Adipocyte (in vitro differentiated cells): ENCODE measurements at regions not wholly inside any gene's neighbourhood (a gene's known extent, or its start where the extent isn't known, plus 50 kb on each side); places are given as distances from the start of the nearest gene placed in this dataset.

Source experiments
- DNase-seq: peaks from one replicate; pipeline ENCODE4 v3.0.0-alpha.2; 2015; ENCODE audit warnings: low read depth
- H3K27me3 ChIP-seq: replicated peaks from 2 replicates; pipeline ENCODE4 v1.7.0; 2013; ENCODE audit warnings: mild to moderate bottlenecking, low read length, moderate library complexity; ENCODE audit not compliant: control insufficient read depth, insufficient read depth
- H3K36me3 ChIP-seq: 2 replicates; pipeline ENCODE4 v1.7.0; 2013; ENCODE audit warnings: low read length, mild to moderate bottlenecking, moderate library complexity; ENCODE audit not compliant: control insufficient read depth, insufficient read depth, severe bottlenecking
- H3K4me1 ChIP-seq: 2 replicates; pipeline ENCODE4 v1.7.0; 2013; ENCODE audit warnings: mild to moderate bottlenecking, low read length, moderate library complexity; ENCODE audit not compliant: control insufficient read depth, insufficient read depth
- H3K4me3 ChIP-seq: 2 replicates; pipeline ENCODE4 v1.7.0; 2013; ENCODE audit warnings: mild to moderate bottlenecking, low read length, moderate library complexity
- H3K9ac ChIP-seq: 2 replicates; pipeline ENCODE4 v1.7.0; 2013; ENCODE audit warnings: mild to moderate bottlenecking, low read length, moderate library complexity
- H3K9me3 ChIP-seq: 2 replicates; pipeline ENCODE4 v1.7.0; 2013; ENCODE audit warnings: mild to moderate bottlenecking, low read length, moderate library complexity; ENCODE audit not compliant: control insufficient read depth

DNA sequence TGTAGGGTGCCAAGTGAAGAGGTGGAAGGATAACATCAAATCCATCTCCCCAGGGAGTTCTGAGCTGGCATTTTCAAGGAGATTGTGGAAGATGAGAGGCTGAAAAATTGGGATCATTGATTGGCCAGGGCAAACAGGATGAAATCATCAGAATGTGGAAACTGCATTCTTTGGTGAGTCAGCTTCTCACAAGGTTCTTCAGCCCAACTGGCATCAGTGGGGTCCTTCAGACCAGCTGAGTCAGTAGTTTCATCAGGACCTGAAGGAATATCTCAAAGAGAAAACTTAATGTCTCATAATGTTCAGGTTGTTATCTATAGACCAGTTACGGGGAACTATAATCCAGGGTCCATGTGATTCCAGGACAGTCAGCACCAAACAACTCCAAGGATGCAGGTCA lies 195.8 kb downstream of the HAO1 start:
- peak; percentile 28 for DNase-seq
- peaks cover 4% of the 10 kb centered on the region for H3K4me1 ChIP-seq

DNA sequence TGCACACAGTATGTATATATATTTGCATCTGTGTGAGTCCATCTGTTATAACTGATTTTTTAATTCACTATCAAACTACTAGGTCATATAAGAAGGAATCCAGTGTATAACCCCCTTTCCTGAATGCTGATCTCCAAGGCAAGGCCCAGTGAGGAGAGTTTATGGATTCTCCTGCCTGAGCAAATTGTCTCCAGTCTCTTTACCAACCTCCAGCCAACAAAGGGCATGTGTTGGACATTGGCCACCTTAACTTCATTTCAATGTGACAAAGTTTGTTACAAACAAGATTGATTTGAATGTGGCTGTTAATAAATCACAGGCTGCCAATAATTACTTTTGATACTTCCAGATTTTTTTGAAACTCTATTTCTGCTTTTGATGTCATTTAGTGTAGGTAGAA lies 191.6 kb downstream of the HAO1 start:
- Histone ChIP-seq H3K9ac (no peak overlapping the region), H3K4me1 (peaks cover 4% of the 10 kb centered on the region), H3K4me3 (no peak overlapping the region), H3K27me3 (no peaks in the 10 kb centered on the region), H3K36me3 (no peaks in the 10 kb centered on the region), H3K9me3 (peaks cover 6% of the 10 kb centered on the region)
- no peak for DNase-seq

More for the DNA sequence above, 195.8 kb downstream of the HAO1 start:
- Histone ChIP-seq H3K9me3 (peaks cover 9% of the 10 kb centered on the region), H3K36me3 (no peaks in the 10 kb centered on the region), H3K4me3 (no peak overlapping the region), H3K27me3 (no peaks in the 10 kb centered on the region), H3K9ac (no peak overlapping the region)

DNA sequence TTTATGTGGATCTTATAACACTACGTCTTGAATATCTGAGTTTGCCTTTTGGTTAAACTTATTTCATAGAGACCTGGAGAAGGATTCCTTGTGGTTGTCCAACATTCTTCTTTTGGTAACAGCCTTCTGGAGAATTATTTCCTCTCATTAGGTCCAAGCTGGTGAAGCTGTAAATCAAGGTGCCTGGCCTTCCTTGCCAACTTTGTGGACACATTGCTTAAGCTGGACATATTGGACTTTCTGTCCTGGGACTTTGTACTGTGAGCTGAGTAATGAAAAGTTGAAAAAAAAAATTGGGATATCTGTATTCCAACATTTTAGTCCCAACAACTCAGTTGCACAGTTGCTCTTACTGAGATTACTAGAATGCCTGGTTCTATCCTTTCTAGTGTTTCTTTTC lies 186.2 kb downstream of the HAO1 start:
- Histone ChIP-seq H3K9ac (no peak overlapping the region), H3K9me3 (no peaks in the 10 kb centered on the region), H3K36me3 (no peaks in the 10 kb centered on the region), H3K27me3 (no peaks in the 10 kb centered on the region), H3K4me3 (no peak overlapping the region), H3K4me1 (peaks cover 6% of the 10 kb centered on the region)
- no peak for DNase-seq

DNA sequence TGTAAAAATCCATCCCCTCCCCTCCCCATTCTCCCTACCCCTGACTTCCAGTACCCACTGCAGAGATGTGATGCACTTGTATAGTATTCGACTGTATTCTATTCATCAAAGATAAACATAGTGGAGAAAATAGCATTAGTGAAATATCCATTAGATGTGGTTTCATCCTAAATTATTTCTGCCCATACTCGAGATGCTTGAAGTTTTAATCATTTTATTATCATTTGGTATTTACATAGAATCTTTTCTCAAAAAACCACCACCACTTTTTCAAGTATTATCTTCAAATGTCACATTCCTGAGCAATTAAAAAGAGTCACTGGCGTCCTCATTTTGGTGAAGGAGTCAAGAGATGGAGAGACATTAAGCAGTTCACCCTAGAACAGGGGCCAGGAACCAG lies 181.9 kb downstream of the HAO1 start:
- Histone ChIP-seq H3K9ac (no peak overlapping the region), H3K4me3 (no peak overlapping the region), H3K9me3 (no peaks in the 10 kb centered on the region), H3K27me3 (no peaks in the 10 kb centered on the region), H3K4me1 (peaks cover 10% of the 10 kb centered on the region), H3K36me3 (no peaks in the 10 kb centered on the region)
- no peak for DNase-seq

DNA sequence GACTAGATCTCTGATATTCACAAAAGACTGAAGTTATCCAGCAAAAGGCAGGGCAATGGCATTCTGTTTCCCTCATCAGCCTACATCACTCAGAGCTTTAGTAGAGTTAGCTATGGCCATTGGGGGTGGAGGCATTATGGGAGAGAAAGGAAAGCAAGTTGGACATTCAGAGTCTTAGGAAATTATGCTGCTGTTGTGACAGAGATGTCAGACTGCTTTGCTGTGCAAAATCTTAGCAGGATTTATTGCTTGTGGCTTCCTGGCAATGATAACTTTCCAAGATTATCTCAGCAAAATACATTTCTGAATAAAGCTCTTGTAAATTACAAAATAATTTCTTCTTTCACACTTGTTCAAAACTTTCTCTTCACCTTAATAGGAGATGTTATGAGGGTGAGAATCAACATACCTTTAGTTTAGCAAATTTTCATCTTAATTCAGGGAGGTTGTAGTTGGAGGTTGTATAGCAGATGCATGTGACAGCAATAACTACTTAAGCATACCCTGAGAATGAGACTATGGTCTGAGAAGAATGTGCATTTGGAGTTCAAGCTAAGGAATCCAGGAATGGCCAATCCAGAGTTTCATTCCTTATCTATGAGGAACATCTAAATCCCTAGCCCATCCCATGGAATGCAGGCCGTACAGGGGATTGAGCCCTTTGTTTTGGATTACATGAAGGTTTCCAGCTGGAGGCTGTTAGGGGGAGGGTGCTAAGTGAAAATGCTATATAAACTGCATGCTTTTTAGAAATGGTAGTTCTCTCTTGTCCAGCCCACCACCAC lies 179.8 kb downstream of the HAO1 start:
- H3K4me3 ChIP-seq: no peak overlapping the region
- peaks cover 4% of the 10 kb centered on the region for H3K4me1 ChIP-seq
- no peak overlapping the region for H3K9ac ChIP-seq
- H3K27me3 ChIP-seq: no peaks in the 10 kb centered on the region
- H3K36me3 ChIP-seq: no peaks in the 10 kb centered on the region
- DNase-seq: no peak
- no peaks in the 10 kb centered on the region for H3K9me3 ChIP-seq

DNA sequence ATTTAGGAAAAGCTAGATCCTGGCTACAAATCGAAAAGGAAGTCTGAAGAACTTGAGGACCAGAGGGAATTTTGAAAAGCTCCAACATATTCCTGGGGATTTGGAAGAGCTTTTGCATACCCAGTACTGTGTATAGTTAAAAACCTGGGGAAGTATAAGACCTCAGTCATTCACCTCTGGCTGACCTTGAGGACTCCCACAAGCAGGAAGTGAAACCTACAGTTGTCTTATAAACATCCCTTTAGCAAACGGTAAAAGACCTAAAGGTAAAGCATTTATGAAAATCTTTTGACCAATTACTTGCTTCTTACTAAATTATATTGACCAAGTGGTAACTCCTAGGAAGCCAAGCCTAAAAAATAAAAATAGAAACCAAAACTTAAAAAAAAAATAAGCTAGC lies 175.0 kb downstream of the HAO1 start:
- Histone ChIP-seq H3K4me1 (peaks cover 4% of the 10 kb centered on the region), H3K9me3 (no peaks in the 10 kb centered on the region), H3K9ac (no peak overlapping the region), H3K27me3 (no peaks in the 10 kb centered on the region), H3K36me3 (no peaks in the 10 kb centered on the region), H3K4me3 (no peak overlapping the region)
- no peak for DNase-seq

DNA sequence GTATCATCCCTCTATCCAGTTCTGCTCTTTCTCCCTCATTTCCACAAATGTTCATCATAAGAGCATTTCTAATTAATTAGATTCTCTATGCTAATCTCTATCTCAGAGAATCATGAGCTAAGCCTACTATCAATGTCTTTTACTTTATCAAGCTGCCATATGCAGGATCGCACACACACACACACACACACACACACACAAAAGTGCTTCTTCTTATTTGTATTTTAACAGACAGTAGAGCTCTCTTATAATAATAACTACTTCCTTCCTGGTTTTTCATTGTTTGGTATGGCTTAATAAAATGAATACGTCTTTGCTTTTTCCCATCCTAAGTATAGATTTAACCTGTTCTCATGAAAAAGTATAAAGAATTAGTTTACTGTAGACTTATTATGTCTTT lies 170.2 kb downstream of the HAO1 start:
- DNase-seq: no peak

DNA sequence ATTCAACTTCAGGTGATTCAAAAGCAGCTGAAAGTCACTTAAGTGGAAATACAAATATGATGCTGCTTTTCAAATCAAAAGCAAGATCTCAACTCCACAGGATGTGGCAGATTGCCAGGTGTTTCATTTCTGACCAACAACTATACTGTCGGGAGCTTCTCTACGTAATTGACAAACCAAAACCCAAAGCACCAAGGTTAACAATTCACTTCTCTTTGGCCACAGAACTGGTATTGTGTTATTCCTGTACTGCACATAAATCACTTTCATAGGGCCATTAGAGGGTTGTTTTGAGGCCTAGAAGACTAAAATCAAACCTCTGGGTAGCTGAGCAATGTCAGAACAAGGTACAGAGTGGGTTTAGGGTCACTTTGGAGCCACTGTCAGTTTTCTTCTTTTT lies 169.7 kb downstream of the HAO1 start:
- H3K36me3 ChIP-seq: no peaks in the 10 kb centered on the region
- DNase-seq: no peak
- peaks cover 9% of the 10 kb centered on the region for H3K9me3 ChIP-seq
- H3K4me3 ChIP-seq: no peak overlapping the region
- no peaks in the 10 kb centered on the region for H3K27me3 ChIP-seq
- no peak overlapping the region for H3K9ac ChIP-seq
- peaks cover 20% of the 10 kb centered on the region for H3K4me1 ChIP-seq

More for the DNA sequence above, 170.2 kb downstream of the HAO1 start:
- Histone ChIP-seq H3K27me3 (no peaks in the 10 kb centered on the region), H3K36me3 (no peaks in the 10 kb centered on the region), H3K9me3 (peaks cover 9% of the 10 kb centered on the region), H3K4me1 (peaks cover 15% of the 10 kb centered on the region), H3K4me3 (no peak overlapping the region), H3K9ac (no peak overlapping the region)

DNA sequence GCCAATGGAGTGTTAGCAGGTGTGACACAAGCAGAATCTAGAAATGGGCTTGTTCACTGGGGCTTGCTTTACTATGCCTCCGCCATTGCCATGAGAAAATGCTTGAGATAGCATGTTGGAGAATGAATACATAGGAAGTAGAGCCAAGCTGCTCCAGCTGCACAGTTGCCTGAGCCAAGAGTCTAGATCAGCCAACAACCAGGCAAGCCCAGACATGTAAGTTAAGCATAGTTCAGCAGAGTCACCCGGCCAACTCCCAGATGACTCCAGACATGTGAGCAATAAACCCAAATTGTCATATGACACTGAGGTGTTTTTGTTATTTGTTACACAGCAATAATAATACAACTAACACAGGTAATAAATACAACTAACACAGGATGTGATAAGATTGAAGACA lies 167.9 kb downstream of the HAO1 start:
- Histone ChIP-seq H3K4me1 (peaks cover 20% of the 10 kb centered on the region), H3K36me3 (no peaks in the 10 kb centered on the region), H3K9me3 (peaks cover 9% of the 10 kb centered on the region), H3K9ac (no peak overlapping the region), H3K4me3 (no peak overlapping the region), H3K27me3 (no peaks in the 10 kb centered on the region)
- peak; percentile 13 for DNase-seq

DNA sequence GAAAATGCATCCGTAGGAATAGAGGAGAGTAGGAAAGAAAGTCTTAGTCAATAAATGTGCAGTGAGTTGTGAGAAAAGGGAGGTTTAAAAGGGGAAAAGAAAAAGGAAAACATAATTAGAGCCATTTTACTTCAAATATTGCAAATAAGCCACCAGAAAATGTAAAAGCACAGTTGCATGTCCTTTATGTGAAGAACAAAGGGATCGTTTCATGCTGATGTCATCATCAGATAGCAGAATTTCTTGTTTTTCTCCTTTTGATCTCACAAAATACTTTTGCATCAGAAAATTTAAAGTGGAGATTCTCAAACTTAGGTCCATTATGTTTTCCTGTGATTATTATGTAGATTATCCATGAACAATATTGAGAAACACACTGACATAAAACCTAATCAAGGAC lies 166.7 kb downstream of the HAO1 start:
- H3K27me3 ChIP-seq: no peaks in the 10 kb centered on the region
- H3K36me3 ChIP-seq: no peaks in the 10 kb centered on the region
- H3K4me3 ChIP-seq: no peak overlapping the region
- H3K9me3 ChIP-seq: peaks cover 9% of the 10 kb centered on the region
- no peak overlapping the region for H3K9ac ChIP-seq
- H3K4me1 ChIP-seq: peaks cover 20% of the 10 kb centered on the region
- DNase-seq: no peak

DNA sequence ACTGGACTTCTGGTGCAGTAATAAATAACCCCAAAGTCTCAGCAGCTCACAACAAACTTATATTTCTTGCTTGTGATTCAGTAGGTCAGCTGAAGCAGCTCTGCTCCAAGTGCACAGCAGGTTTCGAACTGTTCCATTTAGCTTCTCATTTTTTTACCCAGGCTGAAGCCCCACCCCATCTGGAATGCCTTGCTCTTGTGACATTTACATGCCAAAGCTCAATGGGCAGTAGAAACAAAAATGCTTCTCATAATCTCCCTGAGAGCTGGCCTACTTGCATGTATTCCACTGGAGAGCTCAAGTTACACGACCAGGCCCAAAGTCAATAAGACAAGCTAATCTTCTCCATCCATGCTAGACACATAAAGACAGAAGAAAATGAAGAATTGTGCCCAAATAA lies 165.2 kb downstream of the HAO1 start:
- H3K4me3 ChIP-seq: no peak overlapping the region
- H3K9me3 ChIP-seq: peaks cover 9% of the 10 kb centered on the region
- H3K36me3 ChIP-seq: no peaks in the 10 kb centered on the region
- peak; percentile 93 for DNase-seq
- H3K9ac ChIP-seq: no peak overlapping the region
- peaks cover 20% of the 10 kb centered on the region for H3K4me1 ChIP-seq
- H3K27me3 ChIP-seq: no peaks in the 10 kb centered on the region

DNA sequence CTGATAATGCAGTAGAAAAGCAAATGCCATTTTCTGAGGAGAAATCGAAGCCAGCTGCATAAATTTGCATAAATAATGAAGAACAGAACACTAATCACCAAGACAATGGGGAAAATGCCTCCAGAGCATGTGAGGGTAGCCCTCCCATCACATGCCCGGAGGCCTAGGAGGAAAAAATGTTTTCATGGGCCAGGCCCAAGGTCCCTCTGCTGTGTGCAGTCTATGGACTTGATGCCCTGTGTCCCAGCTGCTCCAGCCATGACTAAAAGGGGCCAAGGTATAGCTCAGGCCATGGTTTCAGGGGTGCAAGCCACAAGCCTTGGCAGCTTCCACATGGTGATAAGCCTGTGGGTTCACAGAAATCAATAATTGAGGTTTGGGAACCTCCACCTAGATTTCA lies 164.1 kb downstream of the HAO1 start:
- Histone ChIP-seq H3K4me3 (no peak overlapping the region), H3K9me3 (peaks cover 9% of the 10 kb centered on the region), H3K36me3 (no peaks in the 10 kb centered on the region), H3K27me3 (no peaks in the 10 kb centered on the region), H3K9ac (no peak overlapping the region), H3K4me1 (peaks cover 20% of the 10 kb centered on the region)
- DNase-seq: no peak
